Trophoblast cell (in vitro differentiated cells and primary cell): ENCODE measurements at regions not wholly inside any gene's neighbourhood (a gene's known extent, or its start where the extent isn't known, plus 50 kb on each side); places are given as distances from the start of the nearest gene placed in this dataset.
"Not testable (repeated sequence)": the region's sequence is repeated elsewhere in the genome, so short reads cannot be mapped to it uniquely, and the experiment has no call there.

Source experiments
- DNase-seq, 2 donors: peaks; one replicate each; pipeline ENCODE4 v3.0.0-alpha.2; 2016
- H2AFZ ChIP-seq: 2 replicates; pipeline ENCODE4 v1.6.1; 2013; ENCODE audit warnings: low read length, moderate library complexity, mild to moderate bottlenecking; ENCODE audit not compliant: insufficient read depth, poor library complexity
- H2AK5ac ChIP-seq: 2 replicates; pipeline ENCODE4 v1.6.1; 2013; ENCODE audit warnings: mild to moderate bottlenecking, low read length
- H2BK120ac ChIP-seq: 2 replicates; pipeline ENCODE4 v1.6.1; 2013; ENCODE audit warnings: low read length, mild to moderate bottlenecking, moderate library complexity; ENCODE audit not compliant: insufficient read depth, poor library complexity
- H2BK12ac ChIP-seq: 2 replicates; pipeline ENCODE4 v1.6.1; 2013; ENCODE audit warnings: mild to moderate bottlenecking, low read length, moderate library complexity
- H2BK5ac ChIP-seq: 2 replicates; pipeline ENCODE4 v1.6.1; 2013; ENCODE audit warnings: low read length, low read depth, moderate library complexity, mild to moderate bottlenecking; ENCODE audit not compliant: poor library complexity
- H3K14ac ChIP-seq: 2 replicates; pipeline ENCODE4 v1.6.1; 2013; ENCODE audit warnings: mild to moderate bottlenecking, low read length
- H3K18ac ChIP-seq: 2 replicates; pipeline ENCODE4 v1.6.1; 2013; ENCODE audit warnings: mild to moderate bottlenecking, low read length
- H3K23ac ChIP-seq: 2 replicates; pipeline ENCODE4 v1.6.1; 2013; ENCODE audit warnings: low read length
- H3K27ac ChIP-seq: 2 replicates; pipeline ENCODE4 v1.5.1; 2013; ENCODE audit warnings: low read depth, mild to moderate bottlenecking, inconsistent platforms, low read length, moderate library complexity
- H3K27me3 ChIP-seq: 2 replicates; pipeline ENCODE4 v1.6.1; 2013; ENCODE audit warnings: inconsistent platforms, mild to moderate bottlenecking, low read length, moderate library complexity; ENCODE audit not compliant: insufficient read depth
- H3K36me3 ChIP-seq, 2 experiments: 1 replicate in 1 of 2; 2 replicates in 1 of 2; pipeline ENCODE4 v1.6.1; 2013; ENCODE audit warnings: low read length in 2 of 2, mild to moderate bottlenecking in 2 of 2, moderate library complexity in 1 of 2; ENCODE audit not compliant: insufficient read depth in 2 of 2, control insufficient read depth in 1 of 2
- H3K4ac ChIP-seq: 2 replicates; pipeline ENCODE4 v1.6.1; 2013; ENCODE audit warnings: low read depth, mild to moderate bottlenecking, low read length, moderate library complexity
- H3K4me1 ChIP-seq, 2 experiments: 1 replicate in 1 of 2; 2 replicates in 1 of 2; pipeline ENCODE4 v1.6.1; 2013; ENCODE audit warnings: low read length in 2 of 2, mild to moderate bottlenecking in 2 of 2, moderate library complexity in 1 of 2; ENCODE audit not compliant: insufficient read depth in 2 of 2, control insufficient read depth in 1 of 2
- H3K4me2 ChIP-seq: 2 replicates; pipeline ENCODE4 v1.6.1; 2013; ENCODE audit warnings: inconsistent platforms, mild to moderate bottlenecking, low read length, moderate library complexity
- H3K4me3 ChIP-seq: 2 replicates; pipeline ENCODE4 v1.5.1; 2013; ENCODE audit warnings: mild to moderate bottlenecking, low read depth, low read length, inconsistent platforms
- H3K79me1 ChIP-seq: one replicate; pipeline ENCODE4 v1.6.1; 2013; ENCODE audit warnings: low read length
- H3K79me2 ChIP-seq: 2 replicates; pipeline ENCODE4 v1.6.1; 2013; ENCODE audit warnings: low read length, mild to moderate bottlenecking; ENCODE audit not compliant: control insufficient read depth, insufficient read depth, poor library complexity
- H3K9ac ChIP-seq: 2 replicates; pipeline ENCODE4 v1.6.1; 2013; ENCODE audit warnings: mild to moderate bottlenecking, low read length
- H3K9me3 ChIP-seq: 2 replicates; pipeline ENCODE4 v1.6.1; 2013; ENCODE audit warnings: low read depth, mild to moderate bottlenecking, control low read depth, inconsistent platforms, low read length; ENCODE audit not compliant: insufficient read depth
- H4K12ac ChIP-seq: 2 replicates; pipeline ENCODE4 v1.6.1; 2013; ENCODE audit warnings: low read depth, mild to moderate bottlenecking, low read length, moderate library complexity
- H4K8ac ChIP-seq: 2 replicates; pipeline ENCODE4 v1.6.1; 2013; ENCODE audit warnings: low read depth, mild to moderate bottlenecking, low read length, moderate library complexity
- H4K91ac ChIP-seq: one replicate; pipeline ENCODE4 v1.6.1; 2013; ENCODE audit warnings: low read depth, mild to moderate bottlenecking, low read length, moderate library complexity
- WGBS: extraction: QIAGEN DNeasy Blood & Tissue Kit; methylation state at CpG from one replicate; pipeline ENCODE4 v1.1.7; 2013; ENCODE audit warnings: missing lambda C conversion rate; ENCODE audit not compliant: insufficient read length, insufficient coverage; ENCODE audit errors: extremely low coverage; 5-methylcytosine and 5-hydroxymethylcytosine counted together

DNA sequence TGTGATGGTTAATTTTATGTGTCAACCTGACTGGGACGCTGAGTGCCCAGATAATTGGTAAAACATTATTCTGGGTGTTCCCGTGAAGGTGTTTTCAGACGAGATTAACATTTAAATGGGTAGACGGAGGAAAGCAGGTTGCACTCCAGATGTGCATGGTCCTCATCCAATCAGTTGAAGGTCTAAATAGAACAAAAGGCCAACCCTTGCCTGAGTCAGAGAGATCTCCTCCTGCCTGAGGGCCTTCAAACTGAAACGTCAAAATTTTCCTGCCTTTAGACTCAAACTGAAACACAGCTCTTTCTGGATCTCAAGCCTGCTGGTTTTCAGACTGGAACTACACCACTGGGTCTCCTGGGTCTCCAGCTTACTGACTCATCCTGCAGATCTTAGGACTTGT lies 73.5 kb downstream of the NPIPA8 start:
- not testable (repeated sequence) for H2AFZ ChIP-seq, H2BK120ac ChIP-seq, H3K27me3 ChIP-seq, H3K18ac ChIP-seq, H4K8ac ChIP-seq, H2BK12ac ChIP-seq, DNase-seq, H3K23ac ChIP-seq, H3K4me1 ChIP-seq, H3K27ac ChIP-seq, H3K79me2 ChIP-seq, H3K4me3 ChIP-seq, H3K14ac ChIP-seq, H3K79me1 ChIP-seq, H3K9me3 ChIP-seq, H2BK5ac ChIP-seq, H4K91ac ChIP-seq, H3K4me2 ChIP-seq, H2AK5ac ChIP-seq, H3K36me3 ChIP-seq, H3K4ac ChIP-seq, H3K9ac ChIP-seq, H4K12ac ChIP-seq
- WGBS = no CpG with 5 or more reads among the region's 5 CpGs

DNA sequence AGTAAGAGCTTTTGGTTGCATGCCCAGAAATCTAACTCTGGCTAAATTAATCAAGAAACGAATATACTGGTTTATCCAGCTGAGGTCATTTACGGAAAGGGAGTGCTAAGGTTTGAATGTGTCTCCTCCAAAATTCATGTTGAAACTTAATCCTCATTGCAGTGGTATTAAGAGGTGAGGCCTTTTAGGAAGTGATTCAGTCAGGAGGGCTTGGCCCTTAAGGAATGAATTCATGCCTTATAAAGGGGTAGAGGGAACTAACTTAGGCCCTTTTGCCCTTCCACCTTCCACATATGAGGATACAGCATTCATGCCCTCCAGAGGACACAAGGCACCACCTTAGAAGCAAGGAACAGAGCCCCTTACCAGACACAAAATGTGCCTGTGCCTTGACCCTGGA lies 74.7 kb downstream of the NPIPA8 start:
- H4K8ac ChIP-seq, H4K91ac ChIP-seq, H2AFZ ChIP-seq, H3K9ac ChIP-seq, H3K36me3 ChIP-seq, H3K79me2 ChIP-seq, H2BK5ac ChIP-seq, H3K27me3 ChIP-seq, H4K12ac ChIP-seq, H3K4me3 ChIP-seq, H3K4me2 ChIP-seq, H3K18ac ChIP-seq, H3K79me1 ChIP-seq, H3K9me3 ChIP-seq, H2AK5ac ChIP-seq, H3K23ac ChIP-seq, H3K4me1 ChIP-seq, H2BK120ac ChIP-seq, DNase-seq, H3K27ac ChIP-seq, H3K4ac ChIP-seq, H3K14ac ChIP-seq, H2BK12ac ChIP-seq: not testable (repeated sequence)
- no CpG with 5 or more reads among the region's 2 CpGs for WGBS

GRCh38 chr16:18259496-18260176 lies 76.9 kb downstream of the NPIPA8 start:
- no CpG with 5 or more reads among the region's 10 CpGs for WGBS
- not testable (repeated sequence) for H2BK12ac ChIP-seq, H2BK5ac ChIP-seq, H3K23ac ChIP-seq, H4K12ac ChIP-seq, H3K27me3 ChIP-seq, H3K4me3 ChIP-seq, H2AFZ ChIP-seq, H3K79me1 ChIP-seq, H4K8ac ChIP-seq, H2AK5ac ChIP-seq, H3K27ac ChIP-seq, H3K36me3 ChIP-seq, H3K9ac ChIP-seq, H3K4ac ChIP-seq, H3K9me3 ChIP-seq, H3K79me2 ChIP-seq, H3K4me2 ChIP-seq, H2BK120ac ChIP-seq, H3K4me1 ChIP-seq, H3K18ac ChIP-seq, DNase-seq, H4K91ac ChIP-seq, H3K14ac ChIP-seq

DNA sequence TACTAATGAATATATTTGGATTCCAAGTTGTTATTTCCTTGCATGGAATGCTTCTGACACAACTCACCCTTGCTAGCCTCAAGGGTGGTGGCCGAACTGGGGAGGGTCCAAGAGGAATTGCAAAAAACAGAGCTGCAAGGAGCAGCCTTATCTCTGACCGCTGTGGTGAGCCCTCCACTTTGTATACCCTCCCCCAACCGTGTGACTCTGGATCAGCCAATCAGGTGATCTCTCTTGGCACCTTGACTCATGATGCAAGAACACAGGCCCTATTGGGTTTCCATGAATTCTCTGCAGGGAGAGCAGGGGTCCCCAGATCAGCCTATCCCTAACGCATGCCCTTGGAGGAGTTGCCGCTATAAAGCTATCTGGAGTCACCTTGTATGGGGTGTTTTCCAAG lies 83.6 kb downstream of the NPIPA8 start:
- H4K8ac ChIP-seq, H2BK120ac ChIP-seq, H3K9ac ChIP-seq, H4K91ac ChIP-seq, H3K4me1 ChIP-seq, H2BK12ac ChIP-seq, H3K27me3 ChIP-seq, H3K79me1 ChIP-seq, H3K4ac ChIP-seq, H3K36me3 ChIP-seq, H4K12ac ChIP-seq, H3K4me3 ChIP-seq, H3K9me3 ChIP-seq, H3K4me2 ChIP-seq, DNase-seq, H2BK5ac ChIP-seq, H3K18ac ChIP-seq, H2AFZ ChIP-seq, H3K27ac ChIP-seq, H3K23ac ChIP-seq, H3K14ac ChIP-seq, H2AK5ac ChIP-seq, H3K79me2 ChIP-seq: not testable (repeated sequence)
- no CpG with 5 or more reads among the region's 5 CpGs for WGBS
